Stimulated activated CD4-positive, alpha-beta T cell treated with anti-CD3 and anti-CD28 coated beads, Interleukin-4, amount 100 ng/mL, for 1 hour (primary cell): ENCODE measurements at regions not wholly inside any gene's neighbourhood (a gene's known extent, or its start where the extent isn't known, plus 50 kb on each side); places are given as distances from the start of the nearest gene placed in this dataset.

Source experiments
- DNase-seq: peaks from one replicate; pipeline ENCODE4 v3.0.0-alpha.2; 2020

DNA sequence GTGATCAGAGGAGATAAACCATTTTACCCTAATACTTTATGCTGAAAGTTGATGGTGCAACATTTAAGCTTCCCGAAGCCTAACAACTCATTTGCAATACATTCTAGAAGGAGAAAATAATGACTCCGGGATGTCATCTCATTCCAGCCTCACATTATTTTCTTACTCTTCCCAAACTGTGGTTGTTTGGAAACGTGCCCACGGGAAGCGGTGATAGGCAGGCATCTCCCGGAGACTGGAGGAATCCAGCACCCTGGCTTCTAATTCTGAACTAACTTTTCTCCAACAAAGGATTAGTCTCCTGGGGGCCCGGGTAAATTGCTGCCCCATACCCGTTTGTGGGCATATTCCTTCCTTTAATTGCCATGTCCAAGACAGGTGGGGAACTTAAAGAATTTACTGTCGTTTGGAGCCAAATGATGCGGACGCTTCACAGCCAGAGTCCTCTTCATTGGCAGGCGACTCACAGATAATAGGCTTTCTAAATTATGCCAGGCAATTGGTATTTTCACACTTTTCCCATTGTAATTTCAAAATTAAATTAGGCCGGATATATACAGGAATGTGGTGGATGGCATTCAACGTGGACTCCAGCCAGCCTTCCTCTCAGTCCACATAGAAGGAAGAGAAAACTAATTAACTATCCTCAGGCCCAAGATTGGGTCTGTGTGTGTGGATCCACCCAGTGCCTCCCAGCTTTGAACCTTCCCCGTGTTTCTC is 278.1 kb downstream of the AJAP1 start:
- no peak for DNase-seq

GRCh38 chr1:4931486-4931885 is 277.1 kb downstream of the AJAP1 start:
- DNase-seq, result no peak

DNA sequence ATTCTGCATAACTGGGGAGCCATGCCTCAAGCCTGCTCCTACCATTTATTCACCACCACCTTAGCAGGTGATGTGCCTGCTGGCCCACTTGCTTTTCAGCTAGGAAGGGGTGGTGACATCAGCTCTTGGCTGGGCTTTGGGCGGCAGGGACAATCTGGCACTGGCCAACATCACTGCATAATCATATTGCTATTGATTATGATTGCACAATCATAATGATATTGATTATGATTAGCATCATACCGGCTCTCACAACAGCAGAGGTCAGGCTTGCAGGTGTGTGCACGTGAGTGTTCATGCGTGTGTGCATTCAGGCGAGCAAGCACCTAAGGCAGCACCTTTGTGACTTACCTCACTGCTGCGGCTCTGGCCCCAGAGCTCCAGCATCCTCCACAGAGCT is 273.8 kb downstream of the AJAP1 start:
- DNase-seq, result no peak

GRCh38 chr1:4924356-4924755 is 269.9 kb downstream of the AJAP1 start:
- no peak for DNase-seq

DNA sequence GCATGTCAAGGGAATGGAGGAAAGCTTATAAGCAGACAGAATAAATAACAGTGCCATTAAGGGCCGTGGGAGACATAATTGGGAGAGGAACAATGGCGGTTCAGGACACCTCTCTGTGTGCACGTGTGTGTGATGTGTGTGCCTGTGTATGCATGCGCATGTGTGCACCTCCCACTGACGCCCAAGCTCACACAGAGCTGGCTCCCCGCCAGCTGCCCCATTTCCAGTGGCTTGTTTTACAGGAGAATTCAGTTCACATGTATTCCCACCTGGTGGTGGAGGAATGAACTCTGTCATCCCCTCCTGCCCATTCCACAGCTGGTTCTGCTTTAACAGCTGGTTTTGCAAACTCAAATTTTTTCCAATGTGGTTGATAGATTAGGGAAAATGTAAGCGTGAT is 262.2 kb downstream of the AJAP1 start:
- no peak for DNase-seq

DNA sequence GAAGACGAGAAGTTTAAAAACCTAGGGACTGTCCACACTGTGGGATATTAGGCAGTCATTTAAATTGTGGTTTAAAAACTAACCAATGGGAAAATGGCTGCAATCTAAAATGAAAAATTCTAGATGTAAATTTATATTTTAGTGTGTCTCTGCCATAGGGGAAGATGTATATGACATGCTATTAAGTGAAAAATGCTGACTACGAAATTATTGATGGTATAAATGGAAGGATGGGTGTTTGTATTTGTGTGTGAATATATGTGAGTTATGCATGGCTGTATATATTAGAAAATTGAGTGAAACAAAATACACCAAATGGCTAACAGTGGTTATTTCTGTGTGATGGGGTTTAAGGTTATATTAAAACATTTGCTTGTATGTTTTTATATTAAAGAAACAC is 260.7 kb downstream of the AJAP1 start:
- DNase-seq, result no peak

- DNase-seq, result no peak
These were observed 254.1 kb downstream of the AJAP1 start for GRCh38 chr1:4908486-4908885.

DNA sequence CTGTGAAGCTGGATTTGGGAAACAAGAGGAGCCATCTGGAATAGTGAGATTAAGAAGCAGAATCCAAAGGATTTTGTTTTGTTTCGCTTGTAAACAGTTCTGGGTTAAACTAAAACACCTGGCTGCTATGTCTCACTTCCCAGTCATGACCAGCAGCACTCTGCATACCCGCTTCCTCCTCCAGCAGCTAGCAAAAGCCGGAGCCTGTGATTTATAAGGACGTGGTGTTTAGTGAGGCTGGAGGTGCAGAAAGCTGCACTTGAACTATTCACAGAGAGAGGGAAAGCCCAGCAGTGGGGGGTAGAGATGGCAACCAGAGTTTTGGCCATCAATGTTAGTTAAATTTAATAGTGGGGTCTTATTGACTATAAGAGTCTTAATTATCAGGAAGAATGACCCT is 240.2 kb downstream of the AJAP1 start:
- no peak for DNase-seq

DNA sequence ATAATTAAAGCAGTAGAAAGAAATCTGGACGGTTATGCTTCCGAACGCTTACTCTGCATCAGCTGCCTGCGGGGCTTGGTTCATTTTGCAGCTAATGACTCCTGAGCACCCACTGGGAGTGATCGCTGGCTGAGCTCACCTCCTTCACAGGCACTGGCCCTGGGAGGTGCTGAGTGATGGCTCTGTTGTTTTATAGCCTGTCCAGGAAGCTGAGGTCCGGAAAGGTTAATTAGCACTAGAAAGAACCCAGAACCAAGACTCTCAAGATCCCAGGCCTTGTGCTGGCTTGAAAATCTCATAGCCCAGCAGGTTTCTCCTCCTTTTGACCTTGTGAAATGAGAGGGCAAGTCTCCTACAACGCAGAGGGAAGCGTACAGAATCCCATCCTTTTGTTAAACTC is 226.2 kb downstream of the AJAP1 start:
- DNase-seq, result no peak

DNA sequence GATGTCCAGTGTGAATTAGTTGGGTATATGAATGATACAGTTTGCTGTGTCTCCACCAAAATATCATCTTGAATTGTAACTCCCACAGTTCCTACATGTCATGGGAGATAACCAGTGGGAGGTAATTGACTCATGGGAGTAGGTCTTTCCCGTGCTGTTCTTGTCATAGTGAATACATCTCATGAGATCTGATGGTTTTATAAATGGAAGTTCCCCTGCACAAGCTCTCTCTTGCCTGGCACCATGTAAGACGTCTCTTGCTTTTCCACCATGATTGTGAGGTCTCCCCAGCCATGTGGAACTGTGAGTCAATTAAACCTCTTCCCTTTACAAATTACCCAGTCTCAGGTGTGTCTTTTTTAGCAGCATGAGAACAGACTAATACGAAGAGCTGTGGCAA is 223.0 kb downstream of the AJAP1 start:
- no peak for DNase-seq

DNA sequence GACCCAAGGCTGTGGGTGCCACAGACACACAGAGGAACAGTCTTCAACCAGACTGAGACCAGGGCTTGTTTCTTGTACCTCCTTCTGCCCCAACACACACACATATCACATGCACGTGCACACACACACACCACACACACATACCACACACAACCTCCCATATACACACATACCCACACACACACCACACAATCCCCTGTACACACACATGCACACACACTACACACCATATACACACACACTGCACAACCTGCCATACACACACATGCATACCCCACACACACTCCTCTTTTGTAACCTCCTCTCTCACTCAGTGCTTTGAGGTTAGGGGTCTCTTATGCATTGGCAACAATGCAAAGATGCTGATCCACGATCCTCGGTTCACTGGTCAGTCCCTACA is 217.0 kb downstream of the AJAP1 start:
- DNase-seq, result no peak

DNA sequence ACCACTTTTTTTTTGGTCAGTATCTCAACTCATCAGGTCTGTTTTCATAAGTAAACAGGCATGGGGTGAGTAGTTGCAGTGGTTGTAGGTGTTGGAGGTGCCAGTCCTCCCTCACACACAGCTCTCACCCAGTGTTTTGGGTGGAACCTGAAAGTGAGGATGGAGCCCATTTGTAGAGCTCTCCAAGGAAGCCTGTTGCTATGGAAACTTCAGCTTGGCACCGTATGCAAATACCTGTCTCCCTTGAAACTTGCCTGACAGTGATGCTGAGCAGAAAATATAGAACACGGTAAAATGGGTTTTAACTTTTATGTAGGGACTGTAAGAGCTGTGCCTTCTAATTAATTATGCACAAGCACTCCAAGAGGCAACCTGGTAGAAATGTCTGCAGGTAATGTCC is 214.1 kb downstream of the AJAP1 start:
- no peak for DNase-seq

- no peak for DNase-seq
These were observed 202.0 kb downstream of the AJAP1 start for GRCh38 chr1:4856396-4856795.

- DNase-seq, result no peak
These were observed 200.0 kb downstream of the AJAP1 start for GRCh38 chr1:4854367-4854766.

GRCh38 chr1:4853904-4854303 is 199.5 kb downstream of the AJAP1 start:
- no peak for DNase-seq

DNA sequence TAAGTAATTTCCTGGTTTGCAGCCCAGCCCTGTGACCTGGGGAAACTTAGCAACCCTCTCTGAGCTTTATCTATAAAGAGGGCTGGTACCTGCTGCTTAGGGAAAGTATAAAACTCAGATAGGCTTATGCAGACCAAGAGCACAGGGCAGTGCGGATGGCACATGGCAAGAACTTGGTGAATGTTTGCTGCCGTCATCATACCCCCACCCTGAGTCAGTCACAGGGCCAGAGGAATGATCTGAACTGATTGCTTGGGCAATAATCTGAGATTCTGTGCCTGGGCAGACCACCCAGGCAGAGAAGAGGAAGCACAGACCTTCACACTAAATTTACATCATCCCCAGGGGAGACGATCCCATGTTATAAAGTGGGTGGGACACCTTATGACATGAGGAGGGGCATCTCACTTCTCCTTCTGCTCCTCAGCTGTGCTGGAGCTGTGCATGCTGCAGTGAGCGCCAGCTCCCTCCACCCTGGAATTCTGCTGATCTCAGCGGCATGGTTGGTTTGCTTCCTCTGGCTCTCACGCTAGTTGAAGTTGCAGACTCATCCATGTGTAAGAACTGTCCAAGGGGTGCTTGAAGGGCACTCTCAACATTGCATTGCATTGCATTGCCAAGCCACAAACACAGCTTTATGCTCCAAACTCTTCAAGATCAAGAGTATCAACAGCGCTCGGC is 197.1 kb downstream of the AJAP1 start:
- DNase-seq, result no peak

DNA sequence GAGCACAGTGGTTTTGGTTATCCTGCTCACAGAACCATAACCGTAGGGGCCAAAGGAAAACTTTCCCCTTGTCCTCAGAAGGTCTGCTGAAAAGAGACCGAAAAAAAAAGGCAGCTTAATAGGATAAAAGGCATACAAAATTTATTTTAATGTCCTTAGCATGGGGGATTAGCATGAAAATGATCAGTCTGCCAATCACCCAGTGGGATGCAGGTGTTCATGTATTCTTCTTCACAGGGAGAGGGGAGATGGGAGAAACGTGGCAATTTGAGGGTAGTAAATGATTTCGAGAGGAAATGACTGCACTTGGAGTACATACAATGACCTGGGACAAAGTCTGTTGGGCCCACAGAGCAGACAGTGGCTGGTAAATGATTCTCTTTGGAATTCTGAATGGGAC is 194.0 kb downstream of the AJAP1 start:
- DNase-seq, result no peak

DNA sequence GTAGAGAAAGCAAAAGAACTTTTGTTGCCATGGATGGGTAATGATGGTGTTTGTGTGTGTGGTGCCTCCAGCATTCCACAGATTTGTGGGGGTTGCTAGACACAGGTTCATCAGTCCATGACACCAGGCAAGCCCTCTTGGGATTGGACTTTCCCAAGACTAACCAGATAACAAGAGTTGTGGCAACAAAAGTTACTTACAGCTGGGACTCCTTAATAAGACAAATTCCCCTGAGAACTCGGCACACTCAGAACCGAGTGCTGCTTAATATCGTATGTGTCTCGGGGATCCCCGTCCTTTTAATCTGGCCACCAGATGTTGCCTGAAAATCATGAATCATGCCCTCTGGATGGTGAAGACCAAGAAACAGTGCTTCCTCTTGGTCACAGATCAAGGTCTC is 193.3 kb downstream of the AJAP1 start:
- no peak for DNase-seq
